ENCODE measurements at regions not wholly inside any gene's neighbourhood (a gene's known extent, or its start where the extent isn't known, plus 50 kb on each side); places are given as distances from the start of the nearest gene placed in this dataset.

DNA sequence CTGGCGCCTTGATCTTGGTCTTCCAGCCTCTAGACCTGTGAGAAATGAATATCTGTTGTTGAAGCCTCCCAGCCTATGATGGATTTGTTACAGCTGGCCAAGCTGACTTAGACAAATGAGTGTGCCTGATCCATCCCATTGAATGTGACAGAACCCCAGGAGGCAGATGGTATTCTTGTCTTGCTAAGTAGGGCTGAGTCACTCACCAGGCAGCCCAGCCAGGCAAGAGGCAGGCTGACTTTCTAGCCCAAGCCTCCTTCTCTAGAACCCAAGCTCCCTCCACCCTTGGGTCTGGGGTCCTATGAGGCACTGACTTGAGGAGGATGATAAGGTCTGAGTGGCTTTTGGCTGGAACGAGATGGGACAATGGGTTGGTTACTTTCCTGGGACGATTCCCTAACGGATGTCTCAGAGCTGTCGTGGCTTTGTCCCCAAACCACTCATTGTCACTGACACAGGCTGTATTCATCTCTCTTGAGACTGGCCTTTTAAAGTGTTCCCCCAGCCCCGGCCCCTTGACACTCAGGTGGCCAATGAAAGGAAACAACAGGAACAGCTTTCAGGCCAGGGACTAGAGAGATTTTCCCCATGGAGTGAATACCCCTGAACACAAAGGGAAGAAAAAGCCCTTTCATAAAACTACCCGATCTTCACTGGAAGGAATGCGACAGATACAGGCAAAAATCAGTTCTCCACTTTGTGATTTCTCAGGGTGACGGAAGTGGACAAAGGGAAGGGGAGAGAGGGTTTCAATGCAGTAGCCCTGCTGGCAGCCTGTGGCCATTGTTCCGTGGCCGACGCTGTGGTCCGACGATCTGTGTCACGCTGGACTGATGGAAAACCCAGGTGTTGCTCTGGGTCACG is 264.2 kb downstream of the AACS start:
- 71 to 72% methylated on average over 16 of the region's 16 CpGs for WGBS, 2 experiments (ENCODE audit: low coverage in 1 of 2, low lambda C conversion rate in 2 of 2, missing lambda C conversion rate in 2 of 2)
- no peak overlapping the region for H3K27ac ChIP-seq
- H2AFZ ChIP-seq, result no peak overlapping the region
- H3K9ac ChIP-seq, result no peak overlapping the region
- no peaks in the 10 kb centered on the region for H3K9me2 ChIP-seq (ENCODE audit: insufficient read depth)
- H3K4me2 ChIP-seq (ENCODE audit: unreplicated experiment), result no peak overlapping the region
- no peaks in the 10 kb centered on the region for H3K27me3 ChIP-seq (replicated peaks; ENCODE audit: insufficient read depth)
- H3K4me1 ChIP-seq (ENCODE audit: insufficient read depth), result no peaks in the 10 kb centered on the region
- in situ Hi-C loops (cut with MboI), result no loop called here
- no peaks in the 10 kb centered on the region for H4K20me1 ChIP-seq (ENCODE audit: insufficient read depth)
- H3K79me2 ChIP-seq (ENCODE audit: insufficient read depth), result no peaks in the 10 kb centered on the region
- H3K4me3 ChIP-seq, result no peak overlapping the region
- no peaks in the 10 kb centered on the region for H3K36me3 ChIP-seq (ENCODE audit: low read depth)
- H3F3A ChIP-seq (ENCODE audit: insufficient read depth), result no peaks in the 10 kb centered on the region
- TF ChIP-seq EZH2phosphoT487 (IDR thresholded peaks at IDR 0.05; ENCODE audit: insufficient read depth, low read depth) (no peak), EZH2 (IDR thresholded peaks at IDR 0.05; ENCODE audit: insufficient read depth, poor library complexity, severe bottlenecking) (no peak)
- H3K9me3 ChIP-seq (ENCODE audit: low read depth), result no peaks in the 10 kb centered on the region
- no peak for DNase-seq

DNA sequence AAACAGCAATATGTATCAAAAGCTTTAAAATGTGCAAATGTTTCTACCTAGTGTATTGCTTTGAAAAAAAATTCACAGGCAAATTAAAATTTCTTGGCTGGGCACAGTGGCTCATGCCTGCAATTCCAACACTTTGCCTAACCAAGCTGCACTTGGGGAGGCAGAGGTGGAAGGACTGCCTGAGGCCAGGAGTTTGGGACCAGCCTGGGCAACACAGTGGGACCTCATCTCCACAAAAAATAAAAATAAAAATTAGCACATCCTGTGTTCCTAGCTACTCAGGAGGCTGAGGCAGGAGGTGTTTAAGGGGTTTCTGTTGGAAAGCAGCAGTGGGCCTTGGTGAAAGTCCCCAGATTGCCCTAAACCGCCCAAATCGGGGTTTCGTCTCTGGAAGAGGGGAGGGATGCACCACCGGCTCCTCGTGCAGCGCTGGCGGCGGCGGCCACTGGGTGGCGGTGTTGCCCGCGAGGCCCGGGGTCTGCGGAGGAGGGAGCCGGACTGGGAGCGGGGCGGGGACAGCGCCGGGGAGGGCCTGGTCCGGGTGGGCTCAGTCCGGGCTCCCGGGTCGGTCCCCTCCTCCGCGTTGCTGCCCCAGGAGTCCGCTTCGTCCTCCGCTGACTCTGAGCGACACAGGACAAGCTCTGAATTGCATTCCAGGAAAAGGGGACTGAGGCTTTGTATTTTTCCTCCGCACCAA is 265.6 kb downstream of the AACS start:
- no peaks in the 10 kb centered on the region for H3K27me3 ChIP-seq (replicated peaks; ENCODE audit: insufficient read depth)
- peak overlapping the region; percentile 70 for H3K4me3 ChIP-seq
- peak overlapping the region; percentile 46 for H3K9ac ChIP-seq
- DNase-seq, result peak; percentile 64
- no peaks in the 10 kb centered on the region for H3K79me2 ChIP-seq (ENCODE audit: insufficient read depth)
- H4K20me1 ChIP-seq (ENCODE audit: insufficient read depth), result no peaks in the 10 kb centered on the region
- no peak for TF ChIP-seq EZH2 (IDR thresholded peaks at IDR 0.05; ENCODE audit: insufficient read depth, poor library complexity, severe bottlenecking)
- TF ChIP-seq EZH2phosphoT487 (IDR thresholded peaks at IDR 0.05; ENCODE audit: insufficient read depth, low read depth), result no peak
- H3K27ac ChIP-seq, result no peak overlapping the region
- no peaks in the 10 kb centered on the region for H3K9me3 ChIP-seq (ENCODE audit: low read depth)
- H2AFZ ChIP-seq, result peak overlapping the region; percentile 91
- 0 to 3% methylated on average over 21 to 29 of the region's 30 CpGs for WGBS, 2 experiments (ENCODE audit: low coverage in 1 of 2, low lambda C conversion rate in 2 of 2, missing lambda C conversion rate in 2 of 2)
- H3K36me3 ChIP-seq (ENCODE audit: low read depth), result no peaks in the 10 kb centered on the region
- no peaks in the 10 kb centered on the region for H3K9me2 ChIP-seq (ENCODE audit: insufficient read depth)
- H3F3A ChIP-seq (ENCODE audit: insufficient read depth), result no peaks in the 10 kb centered on the region
- in situ Hi-C loops (cut with MboI), result no loop called here
- peak overlapping the region; percentile 81 for H3K4me2 ChIP-seq (ENCODE audit: unreplicated experiment)
- H3K4me1 ChIP-seq (ENCODE audit: insufficient read depth), result no peaks in the 10 kb centered on the region

GRCh38 chr12:125331342-125332052 is 266.3 kb downstream of the AACS start:
- H4K20me1 ChIP-seq (ENCODE audit: insufficient read depth), result no peaks in the 10 kb centered on the region
- H3K9me3 ChIP-seq (ENCODE audit: low read depth), result no peaks in the 10 kb centered on the region
- H3K27me3 ChIP-seq (replicated peaks; ENCODE audit: insufficient read depth), result no peaks in the 10 kb centered on the region
- H3F3A ChIP-seq (ENCODE audit: insufficient read depth), result no peaks in the 10 kb centered on the region
- no peaks in the 10 kb centered on the region for H3K79me2 ChIP-seq (ENCODE audit: insufficient read depth)
- no peak for TF ChIP-seq EZH2 (IDR thresholded peaks at IDR 0.05; ENCODE audit: insufficient read depth, poor library complexity, severe bottlenecking)
- no peak for TF ChIP-seq EZH2phosphoT487 (IDR thresholded peaks at IDR 0.05; ENCODE audit: insufficient read depth, low read depth)
- H3K27ac ChIP-seq, result no peak overlapping the region
- H3K4me2 ChIP-seq (ENCODE audit: unreplicated experiment), result peak overlapping the region; percentile 81
- peak; percentile 18 for DNase-seq
- H3K4me1 ChIP-seq (ENCODE audit: insufficient read depth), result no peaks in the 10 kb centered on the region
- in situ Hi-C loops (cut with MboI), result no loop called here
- H2AFZ ChIP-seq, result peak overlapping the region; percentile 91
- no peaks in the 10 kb centered on the region for H3K9me2 ChIP-seq (ENCODE audit: insufficient read depth)
- peak overlapping the region; percentile 46 for H3K9ac ChIP-seq
- H3K4me3 ChIP-seq, result peak overlapping the region; percentile 70
- WGBS, 2 experiments (ENCODE audit: low coverage in 1 of 2, low lambda C conversion rate in 2 of 2, missing lambda C conversion rate in 2 of 2), result 24 to 28% methylated on average over 16 of the region's 16 CpGs
- no peaks in the 10 kb centered on the region for H3K36me3 ChIP-seq (ENCODE audit: low read depth)

DNA sequence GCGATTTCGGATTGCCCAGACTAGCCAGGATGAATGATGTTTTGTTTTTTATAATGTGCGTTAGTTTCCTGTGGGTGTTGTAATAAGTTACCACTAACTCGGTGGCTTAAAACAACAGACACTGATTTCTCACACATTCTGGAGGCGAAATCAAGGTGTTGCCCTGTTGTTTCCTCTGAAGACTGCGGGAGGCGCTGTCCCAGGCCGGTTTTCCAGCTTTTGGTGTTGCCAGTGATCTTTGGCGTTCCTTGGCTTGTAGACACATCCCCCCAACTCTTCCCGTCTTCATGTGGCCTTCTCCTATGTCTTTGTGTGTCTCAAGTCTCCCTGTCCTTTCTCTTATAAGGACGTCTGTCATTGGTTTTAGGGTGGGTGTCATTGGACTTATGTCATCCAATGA is 267.7 kb downstream of the AACS start:
- Histone ChIP-seq H3K36me3 (ENCODE audit: low read depth) (no peaks in the 10 kb centered on the region), H3K4me1 (ENCODE audit: insufficient read depth) (no peaks in the 10 kb centered on the region), H3K9ac (no peak overlapping the region), H3F3A (ENCODE audit: insufficient read depth) (no peaks in the 10 kb centered on the region), H3K9me2 (ENCODE audit: insufficient read depth) (no peaks in the 10 kb centered on the region), H4K20me1 (ENCODE audit: insufficient read depth) (no peaks in the 10 kb centered on the region), H3K27ac (no peak overlapping the region), H2AFZ (no peak overlapping the region), H3K9me3 (ENCODE audit: low read depth) (no peaks in the 10 kb centered on the region), H3K4me3 (no peak overlapping the region), H3K79me2 (ENCODE audit: insufficient read depth) (no peaks in the 10 kb centered on the region), H3K27me3 (replicated peaks; ENCODE audit: insufficient read depth) (no peaks in the 10 kb centered on the region), H3K4me2 (ENCODE audit: unreplicated experiment) (no peak overlapping the region)
- DNase-seq, result no peak
- WGBS, 2 experiments (ENCODE audit: low coverage in 1 of 2, low lambda C conversion rate in 2 of 2, missing lambda C conversion rate in 2 of 2), result 55 to 61% methylated on average over 11 of the region's 11 CpGs
- TF ChIP-seq EZH2 (IDR thresholded peaks at IDR 0.05; ENCODE audit: insufficient read depth, poor library complexity, severe bottlenecking) (no peak), EZH2phosphoT487 (IDR thresholded peaks at IDR 0.05; ENCODE audit: insufficient read depth, low read depth) (no peak)
- in situ Hi-C loops (cut with MboI), result no loop called here

Measured in GM23248 (cell line).